ENCODE measurements at regions not wholly inside any gene's neighbourhood (a gene's known extent, or its start where the extent isn't known, plus 50 kb on each side); places are given as distances from the start of the nearest gene placed in this dataset.
"Not testable (repeated sequence)": the region's sequence is repeated elsewhere in the genome, so short reads cannot be mapped to it uniquely, and the experiment has no call there.

- Histone ChIP-seq H3K27ac (no peak overlapping the region), H3K9me3 (no peaks in the 10 kb centered on the region), H3K4me3 (no peak overlapping the region), H3K4me1 (no peaks in the 10 kb centered on the region), H3K36me3 (ENCODE audit: low read depth, missing control alignments) (no peaks in the 10 kb centered on the region), H3K27me3 (no peaks in the 10 kb centered on the region)
- no peak for DNase-seq
- WGBS, 2 donors = 70 to 74% methylated on average over 2 of the region's 2 CpGs
- TF ChIP-seq POLR2A (IDR thresholded peaks at IDR 0.05) (no peak), CTCF (IDR thresholded peaks at IDR 0.05) (no peak)
- intact Hi-C loops (cut with DNase I; ENCODE audit: low total_unique reads) = no loop called here
These were observed 213.5 kb upstream of the RIMS1 start for GRCh38 chr6:71672876-71673275.

GRCh38 chr6:71675386-71675785, 211.0 kb upstream of the RIMS1 start:
- intact Hi-C loops (cut with DNase I; ENCODE audit: low total_unique reads) = no loop called here

GRCh38 chr6:71676298-71676697, 210.1 kb upstream of the RIMS1 start:
- Histone ChIP-seq H3K27me3 (no peaks in the 10 kb centered on the region), H3K4me3 (no peak overlapping the region), H3K9me3 (no peaks in the 10 kb centered on the region), H3K36me3 (ENCODE audit: low read depth, missing control alignments) (no peaks in the 10 kb centered on the region), H3K4me1 (no peaks in the 10 kb centered on the region), H3K27ac (no peak overlapping the region)
- intact Hi-C loops (cut with DNase I; ENCODE audit: low total_unique reads) = no loop called here
- no peak for TF ChIP-seq CTCF (IDR thresholded peaks at IDR 0.05)
- TF ChIP-seq POLR2A (IDR thresholded peaks at IDR 0.05) = no peak
- DNase-seq = no peak

More at GRCh38 chr6:71675386-71675785, 211.0 kb upstream of the RIMS1 start:
- Histone ChIP-seq H3K4me3 (no peak overlapping the region), H3K36me3 (ENCODE audit: low read depth, missing control alignments) (no peaks in the 10 kb centered on the region), H3K27me3 (no peaks in the 10 kb centered on the region), H3K9me3 (no peaks in the 10 kb centered on the region), H3K4me1 (no peaks in the 10 kb centered on the region), H3K27ac (no peak overlapping the region)
- no peak for TF ChIP-seq POLR2A (IDR thresholded peaks at IDR 0.05)
- no peak for TF ChIP-seq CTCF (IDR thresholded peaks at IDR 0.05)
- 56 to 67% methylated on average over 1 of the region's 1 CpG for WGBS, 2 donors
- no peak for DNase-seq

GRCh38 chr6:71678091-71678490, 208.3 kb upstream of the RIMS1 start:
- intact Hi-C loops (cut with DNase I; ENCODE audit: low total_unique reads) = no loop called here
- Histone ChIP-seq H3K27ac (no peak overlapping the region), H3K4me3 (no peak overlapping the region), H3K4me1 (no peaks in the 10 kb centered on the region), H3K36me3 (ENCODE audit: low read depth, missing control alignments) (no peaks in the 10 kb centered on the region), H3K27me3 (no peaks in the 10 kb centered on the region), H3K9me3 (no peaks in the 10 kb centered on the region)
- no peak for DNase-seq
- 90 to 94% methylated on average over 3 of the region's 3 CpGs for WGBS, 2 donors
- TF ChIP-seq POLR2A (IDR thresholded peaks at IDR 0.05) = no peak
- no peak for TF ChIP-seq CTCF (IDR thresholded peaks at IDR 0.05)

- DNase-seq = no peak
- Histone ChIP-seq H3K27me3 (no peaks in the 10 kb centered on the region), H3K27ac (no peak overlapping the region), H3K4me3 (no peak overlapping the region), H3K4me1 (no peaks in the 10 kb centered on the region), H3K36me3 (ENCODE audit: low read depth, missing control alignments) (no peaks in the 10 kb centered on the region), H3K9me3 (no peaks in the 10 kb centered on the region)
- intact Hi-C loops (cut with DNase I; ENCODE audit: low total_unique reads) = no loop called here
- TF ChIP-seq CTCF (IDR thresholded peaks at IDR 0.05) (no peak), POLR2A (IDR thresholded peaks at IDR 0.05) (no peak)
- WGBS, 2 donors = 71 to 79% methylated on average over 2 of the region's 2 CpGs
These were observed 205.0 kb upstream of the RIMS1 start for GRCh38 chr6:71681234-71681867.

GRCh38 chr6:71686021-71686677, 200.2 kb upstream of the RIMS1 start:
- H3K9me3 ChIP-seq; intact Hi-C loops (cut with DNase I; ENCODE audit: low total_unique reads); H3K36me3 ChIP-seq (ENCODE audit: low read depth, missing control alignments); H3K27me3 ChIP-seq; H3K4me1 ChIP-seq; H3K27ac ChIP-seq: not testable (repeated sequence)
- 59 to 83% methylated on average over 4 to 23 of the region's 23 CpGs for WGBS, 2 donors
- peak; percentile 14 for DNase-seq
- peak overlapping the region; percentile 37 to 50 for H3K4me3 ChIP-seq

All from testis (tissue), 2 donors.